ENCODE measurements at regions not wholly inside any gene's neighbourhood (a gene's known extent, or its start where the extent isn't known, plus 50 kb on each side); places are given as distances from the start of the nearest gene placed in this dataset.

- no peak for TF ChIP-seq CTCF (IDR thresholded peaks at IDR 0.05)
- TF ChIP-seq EZH2 (IDR thresholded peaks at IDR 0.05; ENCODE audit: borderline replicate concordance, insufficient read depth, low read depth, low read length, poor library complexity, severe bottlenecking) = no peak
Observed at GRCh38 chr6:144989319-144990107, 704.4 kb downstream of the UTRN start.
